Skeletal muscle satellite cell (primary cell): ENCODE measurements at regions not wholly inside any gene's neighbourhood (a gene's known extent, or its start where the extent isn't known, plus 50 kb on each side); places are given as distances from the start of the nearest gene placed in this dataset.

Source experiments
- H3K27me3 ChIP-seq: 2 replicates; pipeline ENCODE4 v1.7.0; 2013; ENCODE audit warnings: low read length; ENCODE audit not compliant: control insufficient read depth, insufficient read depth
- H3K36me3 ChIP-seq: 2 replicates; pipeline ENCODE4 v1.7.0; 2013; ENCODE audit warnings: mild to moderate bottlenecking, control low read depth, low read length; ENCODE audit not compliant: insufficient read depth
- H3K4me1 ChIP-seq: 2 replicates; pipeline ENCODE4 v1.7.0; 2013; ENCODE audit warnings: low read length; ENCODE audit not compliant: control insufficient read depth, insufficient read depth
- H3K4me2 ChIP-seq: 2 replicates; pipeline ENCODE4 v1.7.0; 2013; ENCODE audit warnings: mild to moderate bottlenecking, low read length
- H3K4me3 ChIP-seq: 2 replicates; pipeline ENCODE4 v1.7.0; 2013; ENCODE audit warnings: low read length
- H3K9ac ChIP-seq: 2 replicates; pipeline ENCODE4 v1.7.0; 2013; ENCODE audit warnings: mild to moderate bottlenecking, low read depth, low read length, moderate library complexity
- H3K9me3 ChIP-seq: replicated peaks from 2 replicates; pipeline ENCODE4 v1.7.0; 2013; ENCODE audit warnings: mild to moderate bottlenecking, control low read depth, low read length

- H3K36me3 ChIP-seq: no peaks in the 10 kb centered on the region
- no peaks in the 10 kb centered on the region for H3K9me3 ChIP-seq
- no peak overlapping the region for H3K9ac ChIP-seq
- no peak overlapping the region for H3K4me2 ChIP-seq
- H3K4me3 ChIP-seq: no peak overlapping the region
- H3K4me1 ChIP-seq: peaks cover 9% of the 10 kb centered on the region
- H3K27me3 ChIP-seq: no peaks in the 10 kb centered on the region
Observed at GRCh38 chr4:71247706-71248105, 91.1 kb upstream of the SLC4A4 start.

GRCh38 chr4:71251261-71251660 is 87.6 kb upstream of the SLC4A4 start:
- H3K36me3 ChIP-seq: no peaks in the 10 kb centered on the region
- no peak overlapping the region for H3K9ac ChIP-seq
- no peaks in the 10 kb centered on the region for H3K27me3 ChIP-seq
- no peaks in the 10 kb centered on the region for H3K9me3 ChIP-seq
- H3K4me1 ChIP-seq: peaks cover 9% of the 10 kb centered on the region
- H3K4me2 ChIP-seq: peak overlapping the region; percentile 45
- no peak overlapping the region for H3K4me3 ChIP-seq

- Histone ChIP-seq H3K9ac (no peak overlapping the region), H3K27me3 (no peaks in the 10 kb centered on the region), H3K9me3 (no peaks in the 10 kb centered on the region), H3K4me3 (no peak overlapping the region), H3K4me2 (peak overlapping the region; percentile 42), H3K36me3 (no peaks in the 10 kb centered on the region), H3K4me1 (peaks cover 9% of the 10 kb centered on the region)
Observed at GRCh38 chr4:71253545-71253944, 85.3 kb upstream of the SLC4A4 start.

- Histone ChIP-seq H3K9me3 (no peaks in the 10 kb centered on the region), H3K4me1 (peaks cover 9% of the 10 kb centered on the region), H3K27me3 (no peaks in the 10 kb centered on the region), H3K4me3 (no peak overlapping the region), H3K9ac (peak overlapping the region; percentile 5), H3K36me3 (no peaks in the 10 kb centered on the region), H3K4me2 (peak overlapping the region; percentile 42)
Observed at GRCh38 chr4:71254451-71255012, 84.3 kb upstream of the SLC4A4 start.

- Histone ChIP-seq H3K27me3 (no peaks in the 10 kb centered on the region), H3K36me3 (no peaks in the 10 kb centered on the region), H3K4me3 (no peak overlapping the region), H3K9ac (no peak overlapping the region), H3K9me3 (no peaks in the 10 kb centered on the region), H3K4me2 (no peak overlapping the region), H3K4me1 (peaks cover 6% of the 10 kb centered on the region)
Observed at GRCh38 chr4:71255976-71256375, 82.8 kb upstream of the SLC4A4 start.

- Histone ChIP-seq H3K27me3 (no peaks in the 10 kb centered on the region), H3K9me3 (no peaks in the 10 kb centered on the region), H3K4me3 (no peak overlapping the region), H3K4me2 (no peak overlapping the region), H3K36me3 (no peaks in the 10 kb centered on the region), H3K9ac (no peak overlapping the region), H3K4me1 (no peaks in the 10 kb centered on the region)
Observed at GRCh38 chr4:71257761-71258160, 81.1 kb upstream of the SLC4A4 start.

- Histone ChIP-seq H3K9me3 (no peaks in the 10 kb centered on the region), H3K36me3 (no peaks in the 10 kb centered on the region), H3K4me1 (no peaks in the 10 kb centered on the region), H3K27me3 (no peaks in the 10 kb centered on the region), H3K9ac (no peak overlapping the region), H3K4me3 (no peak overlapping the region), H3K4me2 (no peak overlapping the region)
Observed at GRCh38 chr4:71258323-71258722, 80.5 kb upstream of the SLC4A4 start.

GRCh38 chr4:71259280-71259679 is 79.5 kb upstream of the SLC4A4 start:
- Histone ChIP-seq H3K4me1 (no peaks in the 10 kb centered on the region), H3K4me3 (no peak overlapping the region), H3K36me3 (no peaks in the 10 kb centered on the region)

GRCh38 chr4:71259911-71260331 is 78.9 kb upstream of the SLC4A4 start:
- H3K9me3 ChIP-seq: no peaks in the 10 kb centered on the region
- H3K4me2 ChIP-seq: no peak overlapping the region
- no peaks in the 10 kb centered on the region for H3K36me3 ChIP-seq
- no peak overlapping the region for H3K4me3 ChIP-seq
- H3K4me1 ChIP-seq: no peaks in the 10 kb centered on the region
- H3K9ac ChIP-seq: no peak overlapping the region
- H3K27me3 ChIP-seq: no peaks in the 10 kb centered on the region

More at GRCh38 chr4:71259280-71259679, 79.5 kb upstream of the SLC4A4 start:
- Histone ChIP-seq H3K27me3 (no peaks in the 10 kb centered on the region), H3K4me2 (no peak overlapping the region), H3K9me3 (no peaks in the 10 kb centered on the region), H3K9ac (no peak overlapping the region)

GRCh38 chr4:71260544-71260943 is 78.3 kb upstream of the SLC4A4 start:
- Histone ChIP-seq H3K36me3 (no peaks in the 10 kb centered on the region), H3K4me1 (no peaks in the 10 kb centered on the region), H3K9ac (no peak overlapping the region), H3K27me3 (no peaks in the 10 kb centered on the region), H3K4me2 (no peak overlapping the region), H3K9me3 (no peaks in the 10 kb centered on the region), H3K4me3 (no peak overlapping the region)

- no peak overlapping the region for H3K9ac ChIP-seq
- H3K4me2 ChIP-seq: no peak overlapping the region
- H3K4me3 ChIP-seq: no peak overlapping the region
- H3K4me1 ChIP-seq: peaks cover 1% of the 10 kb centered on the region
- H3K27me3 ChIP-seq: no peaks in the 10 kb centered on the region
- H3K36me3 ChIP-seq: no peaks in the 10 kb centered on the region
- no peaks in the 10 kb centered on the region for H3K9me3 ChIP-seq
Observed at GRCh38 chr4:71261001-71261400, 77.8 kb upstream of the SLC4A4 start.

- H3K4me2 ChIP-seq: no peak overlapping the region
- H3K9ac ChIP-seq: no peak overlapping the region
- no peaks in the 10 kb centered on the region for H3K36me3 ChIP-seq
- no peaks in the 10 kb centered on the region for H3K27me3 ChIP-seq
- no peaks in the 10 kb centered on the region for H3K9me3 ChIP-seq
- no peak overlapping the region for H3K4me3 ChIP-seq
- H3K4me1 ChIP-seq: peaks cover 8% of the 10 kb centered on the region
Observed at GRCh38 chr4:71261633-71262121, 77.1 kb upstream of the SLC4A4 start.
